ENCODE measurements at regions not wholly inside any gene's neighbourhood (a gene's known extent, or its start where the extent isn't known, plus 50 kb on each side); places are given as distances from the start of the nearest gene placed in this dataset.
"Not testable (repeated sequence)": the region's sequence is repeated elsewhere in the genome, so short reads cannot be mapped to it uniquely, and the experiment has no call there.

DNA sequence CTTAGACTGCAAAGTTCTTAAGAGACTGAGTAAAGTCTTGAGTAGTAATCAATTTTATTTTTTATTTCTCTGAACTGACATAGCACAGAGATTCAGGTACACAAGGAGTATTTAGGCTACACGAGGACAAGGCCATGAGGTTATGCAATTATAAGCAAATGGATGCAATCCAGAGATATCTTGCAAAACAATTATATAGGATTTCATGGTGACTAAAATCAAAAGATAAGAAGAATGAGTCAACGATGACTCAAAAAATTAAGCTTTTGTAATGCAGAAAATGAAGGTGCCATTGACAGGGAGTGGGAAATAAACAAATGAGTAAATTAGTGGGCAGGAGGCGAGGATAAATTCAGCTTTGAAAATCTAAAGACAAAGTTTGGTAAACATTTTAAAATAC lies 66.7 kb upstream of the MYO3A start:
- peak; percentile 28 for DNase-seq (ENCODE audit: low read depth)

- no peak for DNase-seq (ENCODE audit: low read depth)
Observed at GRCh38 chr10:25869067-25869591, 64.9 kb upstream of the MYO3A start.

DNA sequence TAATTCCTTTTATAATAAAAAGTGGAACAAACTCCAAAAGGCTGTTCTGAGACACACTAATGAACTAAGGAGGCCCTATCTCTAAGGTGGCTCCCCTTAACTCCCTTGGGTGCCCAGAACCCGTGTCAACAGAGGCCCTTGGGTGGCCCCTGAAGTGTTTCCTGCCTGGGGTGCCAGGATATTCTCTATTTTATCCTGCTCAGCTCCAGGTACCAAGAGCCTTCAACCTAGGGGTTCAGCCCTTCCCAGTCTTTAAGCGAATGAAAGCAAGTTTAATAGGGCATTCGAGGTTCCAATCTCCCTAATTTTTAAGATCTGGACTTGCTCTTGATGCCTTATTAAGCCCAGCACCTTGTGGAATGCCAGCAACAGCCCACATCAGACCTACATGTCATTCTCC lies 64.4 kb upstream of the MYO3A start:
- DNase-seq (ENCODE audit: low read depth), result no peak

GRCh38 chr10:25874402-25874801 lies 59.6 kb upstream of the MYO3A start:
- not testable (repeated sequence) for DNase-seq (ENCODE audit: low read depth)

DNA sequence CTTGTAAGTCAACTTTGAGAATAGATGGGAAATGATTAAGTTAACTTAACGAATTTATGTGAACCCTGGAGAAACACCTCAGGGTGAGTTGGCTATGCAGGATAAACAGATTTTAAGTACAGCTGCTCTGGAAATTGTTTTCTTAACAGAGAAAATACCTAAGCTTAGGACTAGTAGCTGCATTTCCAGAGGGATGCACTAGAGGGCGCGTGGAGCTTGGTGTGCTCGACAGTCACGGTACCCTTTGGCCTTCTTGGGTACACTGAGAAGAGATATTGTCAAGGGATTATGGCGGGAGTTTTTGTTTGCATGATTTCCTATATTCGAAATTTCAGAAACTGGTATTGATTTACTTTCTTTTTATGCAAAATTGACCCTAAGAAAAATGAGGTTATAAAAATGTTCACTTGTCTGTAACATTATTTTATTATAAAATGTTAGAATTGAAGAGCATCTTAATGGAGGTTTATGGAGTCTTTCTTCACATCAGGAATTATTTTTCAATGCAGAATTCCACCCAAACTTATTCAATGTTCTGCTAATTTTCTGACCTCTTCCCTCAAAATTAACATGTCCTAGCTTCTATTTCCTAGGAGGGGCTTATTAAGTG lies 58.4 kb upstream of the MYO3A start:
- DNase-seq (ENCODE audit: low read depth), result peak; percentile 74

DNA sequence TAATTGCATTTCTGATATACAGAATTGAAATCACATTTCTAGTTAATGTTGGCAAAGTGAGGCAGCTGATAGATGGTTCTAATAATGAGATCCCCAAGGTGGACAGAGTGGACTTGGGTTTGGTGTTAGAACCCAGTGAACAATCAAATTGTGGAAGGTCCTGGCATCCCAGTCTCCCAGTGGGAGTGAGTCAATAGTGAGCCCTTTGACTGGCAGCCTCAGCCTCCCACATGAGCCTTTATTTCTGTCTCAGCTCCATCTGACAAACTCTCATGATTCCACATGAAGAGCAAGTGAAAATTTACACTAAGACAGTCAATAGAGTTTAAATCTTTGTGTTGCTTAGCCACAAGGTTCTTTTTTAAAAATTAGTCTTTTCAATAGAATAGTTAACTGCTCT lies 56.7 kb upstream of the MYO3A start:
- DNase-seq (ENCODE audit: low read depth), result no peak

Measured in Daoy (cell line).